ENCODE measurements at regions not wholly inside any gene's neighbourhood (a gene's known extent, or its start where the extent isn't known, plus 50 kb on each side); places are given as distances from the start of the nearest gene placed in this dataset.

DNA sequence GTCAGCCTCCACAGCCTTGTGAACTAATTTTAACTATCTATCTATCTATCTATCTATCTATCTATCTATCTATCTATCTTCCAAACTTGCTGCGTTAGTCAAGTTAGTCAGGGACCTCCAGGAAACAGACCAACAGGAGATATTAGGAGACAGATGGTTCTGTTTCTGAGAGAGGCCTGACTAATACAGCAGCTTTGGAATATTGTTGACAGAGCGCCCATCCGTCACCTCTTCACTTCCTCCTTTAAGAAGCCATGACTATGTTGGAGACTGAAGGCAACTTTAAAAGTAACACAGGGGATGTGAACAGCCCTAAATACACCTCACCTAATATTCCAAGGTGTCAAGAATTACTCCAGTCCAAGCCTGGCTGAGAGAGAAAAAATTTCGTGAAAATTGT lies 280.9 kb upstream of the IGFBP3 start:
- TF ChIP-seq, protein P1, sequence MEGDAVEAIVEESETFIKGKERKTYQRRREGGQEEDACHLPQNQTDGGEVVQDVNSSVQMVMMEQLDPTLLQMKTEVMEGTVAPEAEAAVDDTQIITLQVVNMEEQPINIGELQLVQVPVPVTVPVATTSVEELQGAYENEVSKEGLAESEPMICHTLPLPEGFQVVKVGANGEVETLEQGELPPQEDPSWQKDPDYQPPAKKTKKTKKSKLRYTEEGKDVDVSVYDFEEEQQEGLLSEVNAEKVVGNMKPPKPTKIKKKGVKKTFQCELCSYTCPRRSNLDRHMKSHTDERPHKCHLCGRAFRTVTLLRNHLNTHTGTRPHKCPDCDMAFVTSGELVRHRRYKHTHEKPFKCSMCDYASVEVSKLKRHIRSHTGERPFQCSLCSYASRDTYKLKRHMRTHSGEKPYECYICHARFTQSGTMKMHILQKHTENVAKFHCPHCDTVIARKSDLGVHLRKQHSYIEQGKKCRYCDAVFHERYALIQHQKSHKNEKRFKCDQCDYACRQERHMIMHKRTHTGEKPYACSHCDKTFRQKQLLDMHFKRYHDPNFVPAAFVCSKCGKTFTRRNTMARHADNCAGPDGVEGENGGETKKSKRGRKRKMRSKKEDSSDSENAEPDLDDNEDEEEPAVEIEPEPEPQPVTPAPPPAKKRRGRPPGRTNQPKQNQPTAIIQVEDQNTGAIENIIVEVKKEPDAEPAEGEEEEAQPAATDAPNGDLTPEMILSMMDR (IDR thresholded peaks at IDR 0.05) = no peak
- no peak for TF ChIP-seq POLR2A (IDR thresholded peaks at IDR 0.05)
